ENCODE measurements at regions not wholly inside any gene's neighbourhood (a gene's known extent, or its start where the extent isn't known, plus 50 kb on each side); places are given as distances from the start of the nearest gene placed in this dataset.
A peak's percentile ranks its signal among the peaks of the same experiment; 100 is the strongest.

- Mint-ChIP-seq H3K4me3 (no peak overlapping the region), H3K4me1 (peaks cover under 1 to 3% (median under 1%) of the 10 kb centered on the region in 3 donors), H3K27ac (no peak overlapping the region), H3K27me3 (no peaks in the 10 kb centered on the region), H3K36me3 (no peaks in the 10 kb centered on the region), H3K9me3 (no peaks in the 10 kb centered on the region)
- DNase-seq (no peak), ATAC-seq (replicated peaks in 1 of 4) (no peak)
- WGBS (ENCODE audit: insufficient coverage) = 86% methylated on average over 1 of the region's 5 CpGs
- H3K27ac ChIP-seq (ENCODE audit: low read length) = no peak overlapping the region
- H3K4me1 ChIP-seq (ENCODE audit: control insufficient read depth in 1 of 2, extremely low read depth in 1 of 2, insufficient read depth in 2 of 2, low read length in 2 of 2) = peaks cover 0 to 7% of the 10 kb centered on the region in 2 experiments
- no peaks in the 10 kb centered on the region for H3K27me3 ChIP-seq (replicated peaks in 1 of 2; ENCODE audit: control insufficient read depth in 2 of 2, extremely low read depth in 1 of 2, insufficient read depth in 2 of 2, low read length in 1 of 2)
- peaks cover 0 to 1% of the 10 kb centered on the region in 2 donors for H3K36me3 ChIP-seq (ENCODE audit: control insufficient read depth in 2 of 2, extremely low read depth in 1 of 2, insufficient read depth in 1 of 2, low read length in 1 of 2)
- POLR2A ChIA-PET = no interaction called here
- CTCF ChIA-PET = no interaction called here
- no peaks in the 10 kb centered on the region for H3K9me3 ChIP-seq
- H3K4me3 ChIP-seq (ENCODE audit: control insufficient read depth in 1 of 2, extremely low read depth in 1 of 2, low read length in 1 of 2) = no peak overlapping the region
Observed at GRCh38 chr6:21908161-21908848, 314.8 kb downstream of the SOX4 start.

GRCh38 chr6:21909321-21909720 is 315.8 kb downstream of the SOX4 start:
- Mint-ChIP-seq H3K9me3 (no peaks in the 10 kb centered on the region), H3K4me1 (peaks cover 6 to 13% (median 6%) of the 10 kb centered on the region in 3 donors), H3K4me3 (no peak overlapping the region), H3K27me3 (no peaks in the 10 kb centered on the region), H3K36me3 (no peaks in the 10 kb centered on the region), H3K27ac (no peak overlapping the region)
- H3K4me3 ChIP-seq (ENCODE audit: control insufficient read depth in 1 of 2, extremely low read depth in 1 of 2, low read length in 1 of 2) = no peak overlapping the region
- H3K27me3 ChIP-seq (replicated peaks in 1 of 2; ENCODE audit: control insufficient read depth in 2 of 2, extremely low read depth in 1 of 2, insufficient read depth in 2 of 2, low read length in 1 of 2) = no peaks in the 10 kb centered on the region
- POLR2A ChIA-PET = no interaction called here
- CTCF ChIA-PET = no interaction called here
- DNase-seq (no peak), ATAC-seq (replicated peaks in 1 of 4) (no peak)
- peaks cover 0 to 7% of the 10 kb centered on the region in 2 experiments for H3K4me1 ChIP-seq (ENCODE audit: control insufficient read depth in 1 of 2, extremely low read depth in 1 of 2, insufficient read depth in 2 of 2, low read length in 2 of 2)
- no peak overlapping the region for H3K27ac ChIP-seq (ENCODE audit: low read length)
- no peaks in the 10 kb centered on the region for H3K9me3 ChIP-seq
- WGBS (ENCODE audit: insufficient coverage) = 100% methylated on average over 1 of the region's 4 CpGs
- no peaks in the 10 kb centered on the region for H3K36me3 ChIP-seq (ENCODE audit: control insufficient read depth in 2 of 2, extremely low read depth in 1 of 2, insufficient read depth in 1 of 2, low read length in 1 of 2)

GRCh38 chr6:21911208-21911607 is 317.7 kb downstream of the SOX4 start:
- H3K4me1 Mint-ChIP-seq = peaks cover 18 to 26% (median 22%) of the 10 kb centered on the region in 3 donors
- H3K27ac Mint-ChIP-seq = no peak overlapping the region
- WGBS (ENCODE audit: insufficient coverage) = 100% methylated on average over 1 of the region's 1 CpG
- no peak overlapping the region for H3K4me3 Mint-ChIP-seq
- H3K4me1 ChIP-seq (ENCODE audit: control insufficient read depth in 1 of 2, extremely low read depth in 1 of 2, insufficient read depth in 2 of 2, low read length in 2 of 2) = peaks cover 0 to 13% of the 10 kb centered on the region in 2 experiments
- no peaks in the 10 kb centered on the region for H3K36me3 ChIP-seq (ENCODE audit: control insufficient read depth in 2 of 2, extremely low read depth in 1 of 2, insufficient read depth in 1 of 2, low read length in 1 of 2)
- no peak overlapping the region for H3K4me3 ChIP-seq (ENCODE audit: control insufficient read depth in 1 of 2, extremely low read depth in 1 of 2, low read length in 1 of 2)
- no peaks in the 10 kb centered on the region for H3K9me3 ChIP-seq
- ATAC-seq (replicated peaks in 1 of 4) = no peak
- ChIA-PET CTCF (no interaction called here), POLR2A (no interaction called here)
- no peaks in the 10 kb centered on the region for H3K27me3 Mint-ChIP-seq
- H3K27ac ChIP-seq (ENCODE audit: low read length) = no peak overlapping the region
- no peaks in the 10 kb centered on the region for H3K27me3 ChIP-seq (replicated peaks in 1 of 2; ENCODE audit: control insufficient read depth in 2 of 2, extremely low read depth in 1 of 2, insufficient read depth in 2 of 2, low read length in 1 of 2)
- DNase-seq = no peak
- no peaks in the 10 kb centered on the region for H3K36me3 Mint-ChIP-seq
- H3K9me3 Mint-ChIP-seq = no peaks in the 10 kb centered on the region

DNA sequence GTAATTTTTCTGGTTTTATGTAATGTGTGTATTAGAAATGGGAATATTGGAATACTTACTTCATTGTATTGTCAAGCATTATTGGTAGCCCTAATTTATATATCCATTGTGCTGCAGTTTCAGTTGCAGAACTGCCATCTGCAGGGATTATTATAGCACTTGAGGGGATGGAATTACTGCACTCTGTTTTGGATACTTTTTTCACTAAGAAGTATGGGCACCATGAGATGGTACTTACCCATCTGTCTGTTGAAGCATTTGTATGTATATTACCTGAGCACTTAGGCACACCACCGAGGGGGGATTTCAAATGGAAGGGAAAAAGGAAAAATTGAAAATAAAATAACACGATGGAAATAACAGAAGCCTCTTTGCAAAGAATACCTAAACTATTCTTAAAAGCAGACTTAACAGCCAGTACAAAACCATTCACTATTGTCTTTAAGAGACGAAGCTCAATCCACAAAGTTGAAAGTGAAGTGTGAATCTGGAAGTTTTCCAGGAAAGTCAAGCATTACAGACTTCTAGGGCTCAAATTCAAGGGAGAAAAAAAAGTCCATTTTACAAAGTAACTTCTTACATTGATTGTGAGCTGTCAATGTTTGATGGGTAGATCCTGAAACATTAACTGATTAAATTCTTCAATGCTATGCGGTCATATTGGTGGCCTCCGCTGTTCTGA is 318.7 kb downstream of the SOX4 start:
- Mint-ChIP-seq H3K27me3 (no peaks in the 10 kb centered on the region), H3K36me3 (no peaks in the 10 kb centered on the region), H3K27ac (no peak overlapping the region), H3K4me1 (peaks cover 20 to 26% (median 22%) of the 10 kb centered on the region in 3 donors), H3K4me3 (no peak overlapping the region), H3K9me3 (no peaks in the 10 kb centered on the region)
- ATAC-seq (replicated peaks in 1 of 4) (no peak), DNase-seq (no peak)
- Histone ChIP-seq H3K27me3 (replicated peaks in 1 of 2; ENCODE audit: control insufficient read depth in 2 of 2, extremely low read depth in 1 of 2, insufficient read depth in 2 of 2, low read length in 1 of 2) (no peaks in the 10 kb centered on the region), H3K36me3 (ENCODE audit: control insufficient read depth in 2 of 2, extremely low read depth in 1 of 2, insufficient read depth in 1 of 2, low read length in 1 of 2) (no peaks in the 10 kb centered on the region), H3K4me3 (ENCODE audit: control insufficient read depth in 1 of 2, extremely low read depth in 1 of 2, low read length in 1 of 2) (no peak overlapping the region), H3K27ac (ENCODE audit: low read length) (no peak overlapping the region), H3K4me1 (ENCODE audit: control insufficient read depth in 1 of 2, extremely low read depth in 1 of 2, insufficient read depth in 2 of 2, low read length in 2 of 2) (peaks cover 0 to 14% of the 10 kb centered on the region in 2 experiments), H3K9me3 (no peaks in the 10 kb centered on the region)
- ChIA-PET POLR2A (no interaction called here), CTCF (no interaction called here)
- WGBS (ENCODE audit: insufficient coverage) = 72% methylated on average over 2 of the region's 5 CpGs

DNA sequence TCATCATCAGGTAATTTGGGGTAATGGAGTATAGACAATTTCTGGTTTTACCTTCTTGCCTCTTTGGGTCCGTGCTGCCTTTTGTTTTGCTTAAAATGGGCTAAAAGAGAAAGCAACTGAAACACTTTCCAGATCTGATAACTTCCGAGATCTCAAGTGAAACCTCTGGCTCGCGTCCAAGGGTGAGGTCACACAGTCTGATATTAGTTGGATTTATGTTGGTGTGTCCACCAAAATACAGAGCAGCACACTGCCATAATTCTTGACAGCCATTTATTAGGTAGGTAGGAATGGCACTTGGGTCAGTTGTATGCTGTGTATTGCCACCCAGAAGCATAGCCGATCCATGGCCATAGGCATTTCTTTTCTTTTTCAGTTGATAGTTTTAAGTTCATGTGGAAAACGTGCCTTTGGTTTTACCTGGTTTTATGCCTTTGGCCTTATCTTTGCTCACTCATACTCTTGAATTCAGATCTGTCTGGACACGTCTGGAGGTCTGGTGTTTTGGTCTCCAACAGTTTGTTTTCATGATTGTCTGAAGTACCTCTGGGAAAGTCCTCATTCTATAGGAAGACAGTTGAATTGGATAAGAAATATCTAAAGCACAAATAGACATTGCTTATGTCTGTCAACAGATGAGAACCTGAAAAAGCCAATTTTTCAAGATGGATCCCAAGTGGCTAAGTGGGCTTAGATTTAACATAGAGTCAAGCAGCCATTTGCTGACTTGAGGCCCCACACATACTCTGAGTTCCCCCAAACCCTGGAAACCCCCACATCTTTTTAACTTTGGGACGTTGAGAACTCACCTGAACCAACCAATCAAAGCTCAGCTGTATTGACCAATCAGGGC is 320.8 kb downstream of the SOX4 start:
- peak in 27 of 35 experiments; percentile 1 to 51 (median 17) for DNase-seq
- Mint-ChIP-seq H3K36me3 (no peaks in the 10 kb centered on the region), H3K4me3 (peak overlapping the region; percentile 34 to 58 (median 45)), H3K27ac (peak overlapping the region in 1 of 2 donors; percentile 50), H3K9me3 (no peaks in the 10 kb centered on the region), H3K27me3 (no peaks in the 10 kb centered on the region), H3K4me1 (peaks cover 20 to 26% (median 24%) of the 10 kb centered on the region in 3 donors)
- H3K4me1 ChIP-seq (ENCODE audit: control insufficient read depth in 1 of 2, extremely low read depth in 1 of 2, insufficient read depth in 2 of 2, low read length in 2 of 2) = peaks cover 0 to 23% of the 10 kb centered on the region in 2 experiments
- no peak for ATAC-seq (replicated peaks in 1 of 4)
- no peaks in the 10 kb centered on the region for H3K36me3 ChIP-seq (ENCODE audit: control insufficient read depth in 2 of 2, extremely low read depth in 1 of 2, insufficient read depth in 1 of 2, low read length in 1 of 2)
- H3K27me3 ChIP-seq (replicated peaks in 1 of 2; ENCODE audit: control insufficient read depth in 2 of 2, extremely low read depth in 1 of 2, insufficient read depth in 2 of 2, low read length in 1 of 2) = no peaks in the 10 kb centered on the region
- H3K9me3 ChIP-seq = no peaks in the 10 kb centered on the region
- no peak overlapping the region for H3K27ac ChIP-seq (ENCODE audit: low read length)
- ChIA-PET CTCF (no interaction called here), POLR2A (no interaction called here)
- 43% methylated on average over 2 of the region's 8 CpGs for WGBS (ENCODE audit: insufficient coverage)
- H3K4me3 ChIP-seq (ENCODE audit: control insufficient read depth in 1 of 2, extremely low read depth in 1 of 2, low read length in 1 of 2) = no peak overlapping the region

DNA sequence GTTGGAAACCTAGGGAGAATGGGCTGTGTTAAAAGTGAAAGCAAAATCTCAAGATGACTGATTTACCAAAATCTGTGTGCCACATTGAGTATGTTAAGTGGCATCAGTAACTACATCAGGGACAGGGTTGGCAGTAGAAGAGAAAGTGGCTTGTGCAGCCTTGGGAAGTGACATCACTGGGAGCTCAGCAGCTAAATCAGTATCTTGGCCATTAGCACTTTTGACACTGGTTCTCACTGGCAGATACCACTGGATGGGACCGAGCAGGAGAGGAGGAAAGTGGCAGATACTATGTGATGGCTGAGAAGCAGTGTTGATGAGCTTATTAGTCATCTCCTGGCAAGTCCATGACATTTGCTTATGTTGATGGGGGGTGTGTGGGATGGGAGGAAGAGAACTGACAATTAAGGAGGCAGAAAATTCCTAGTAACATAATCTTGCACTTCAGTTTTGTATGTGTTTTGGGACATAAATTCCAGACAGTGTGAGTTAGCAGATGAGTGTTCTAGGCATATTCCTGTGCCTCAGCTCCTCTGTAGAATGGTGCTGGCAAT is 322.2 kb downstream of the SOX4 start:
- Histone ChIP-seq H3K9me3 (no peaks in the 10 kb centered on the region), H3K4me3 (ENCODE audit: control insufficient read depth in 1 of 2, extremely low read depth in 1 of 2, low read length in 1 of 2) (no peak overlapping the region), H3K27me3 (replicated peaks in 1 of 2; ENCODE audit: control insufficient read depth in 2 of 2, extremely low read depth in 1 of 2, insufficient read depth in 2 of 2, low read length in 1 of 2) (no peaks in the 10 kb centered on the region), H3K27ac (ENCODE audit: low read length) (no peak overlapping the region), H3K4me1 (ENCODE audit: control insufficient read depth in 1 of 2, extremely low read depth in 1 of 2, insufficient read depth in 2 of 2, low read length in 2 of 2) (peaks cover 0 to 25% of the 10 kb centered on the region in 2 experiments), H3K36me3 (ENCODE audit: control insufficient read depth in 2 of 2, extremely low read depth in 1 of 2, insufficient read depth in 1 of 2, low read length in 1 of 2) (no peaks in the 10 kb centered on the region)
- CTCF ChIA-PET = no interaction called here
- ATAC-seq (replicated peaks in 1 of 4) (peak in 1 of 4 experiments; percentile 24), DNase-seq (no peak)
- POLR2A ChIA-PET = interaction anchor here (0.6 to 0.7 kb wide), 2 partner anchors 12 to 13 kb away, joined by 4 to 5 read pairs; no protein-coding TSS in a partner anchor
- H3K36me3 Mint-ChIP-seq = no peaks in the 10 kb centered on the region
- H3K4me3 Mint-ChIP-seq = peak overlapping the region in 2 of 3 donors; percentile 14 to 34
- no peaks in the 10 kb centered on the region for H3K27me3 Mint-ChIP-seq
- H3K4me1 Mint-ChIP-seq = peaks cover 20 to 26% (median 24%) of the 10 kb centered on the region in 3 donors
- peak overlapping the region in 1 of 2 donors; percentile 25 for H3K27ac Mint-ChIP-seq
- H3K9me3 Mint-ChIP-seq = no peaks in the 10 kb centered on the region
- WGBS (ENCODE audit: insufficient coverage) = 50% methylated on average over 1 of the region's 1 CpG

All from T-cell (primary cell).